Endothelial cell (in vitro differentiated cells): ENCODE measurements at regions not wholly inside any gene's neighbourhood (a gene's known extent, or its start where the extent isn't known, plus 50 kb on each side); places are given as distances from the start of the nearest gene placed in this dataset.

ENCODE experiments used
- DNase-seq: peaks from one replicate; pipeline ENCODE4 v3.0.0; 2021; ENCODE audit warnings: low spot score
- H3K27ac Mint-ChIP-seq: one replicate; pipeline ENCODE4 v1.8.0; 2021; ENCODE audit warnings: mixed read lengths, inconsistent platforms; ENCODE audit not compliant: unreplicated experiment
- H3K27me3 Mint-ChIP-seq: one replicate; pipeline ENCODE4 v1.8.0; 2021; ENCODE audit warnings: mild to moderate bottlenecking, moderate library complexity, mixed read lengths, inconsistent platforms; ENCODE audit not compliant: unreplicated experiment
- H3K36me3 Mint-ChIP-seq: one replicate; pipeline ENCODE4 v1.8.0; 2021; ENCODE audit warnings: mild to moderate bottlenecking, low read depth, mixed read lengths, inconsistent platforms; ENCODE audit not compliant: unreplicated experiment
- H3K4me1 Mint-ChIP-seq: one replicate; pipeline ENCODE4 v1.8.0; 2021; ENCODE audit warnings: mild to moderate bottlenecking, mixed read lengths, inconsistent platforms; ENCODE audit not compliant: unreplicated experiment
- H3K4me3 Mint-ChIP-seq: one replicate; pipeline ENCODE4 v1.8.0; 2021; ENCODE audit warnings: mild to moderate bottlenecking, mixed read lengths, inconsistent platforms; ENCODE audit not compliant: unreplicated experiment
- H3K9me3 Mint-ChIP-seq: one replicate; pipeline ENCODE4 v1.8.0; 2021; ENCODE audit warnings: mixed read lengths, inconsistent platforms; ENCODE audit not compliant: unreplicated experiment
- TF ChIP-seq, protein P1 (sequence below): fragments of 200-600 bp; sonication (generic); IDR thresholded peaks from one replicate; pipeline ENCODE4 v1.5.0; 2021; ENCODE audit warnings: antibody characterized with exemption; ENCODE audit not compliant: unreplicated experiment

DNA sequence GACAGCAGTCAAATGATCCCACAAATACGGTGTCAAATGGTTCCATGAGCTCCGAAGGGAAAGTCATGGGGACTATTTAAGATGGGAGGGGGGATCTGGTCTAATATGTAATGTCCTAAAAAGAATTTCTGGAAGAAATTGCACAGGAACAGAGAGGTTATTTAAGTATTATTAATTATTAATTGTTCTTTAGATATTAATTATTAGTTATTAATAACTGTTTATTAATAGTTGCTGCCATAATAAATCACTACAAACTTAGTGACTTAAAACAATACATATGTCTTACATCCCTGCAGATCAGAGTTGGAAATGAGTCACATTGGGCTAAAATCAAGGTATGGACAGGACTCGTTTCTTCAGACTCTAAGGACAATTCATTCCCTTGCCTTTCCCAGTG lies 588.2 kb upstream of the NR2F2 start:
- Mint-ChIP-seq H3K36me3 (no peaks in the 10 kb centered on the region), H3K4me1 (no peaks in the 10 kb centered on the region), H3K9me3 (no peaks in the 10 kb centered on the region), H3K4me3 (no peak overlapping the region), H3K27me3 (peaks cover 1% of the 10 kb centered on the region), H3K27ac (no peak overlapping the region)
- TF ChIP-seq, protein P1, sequence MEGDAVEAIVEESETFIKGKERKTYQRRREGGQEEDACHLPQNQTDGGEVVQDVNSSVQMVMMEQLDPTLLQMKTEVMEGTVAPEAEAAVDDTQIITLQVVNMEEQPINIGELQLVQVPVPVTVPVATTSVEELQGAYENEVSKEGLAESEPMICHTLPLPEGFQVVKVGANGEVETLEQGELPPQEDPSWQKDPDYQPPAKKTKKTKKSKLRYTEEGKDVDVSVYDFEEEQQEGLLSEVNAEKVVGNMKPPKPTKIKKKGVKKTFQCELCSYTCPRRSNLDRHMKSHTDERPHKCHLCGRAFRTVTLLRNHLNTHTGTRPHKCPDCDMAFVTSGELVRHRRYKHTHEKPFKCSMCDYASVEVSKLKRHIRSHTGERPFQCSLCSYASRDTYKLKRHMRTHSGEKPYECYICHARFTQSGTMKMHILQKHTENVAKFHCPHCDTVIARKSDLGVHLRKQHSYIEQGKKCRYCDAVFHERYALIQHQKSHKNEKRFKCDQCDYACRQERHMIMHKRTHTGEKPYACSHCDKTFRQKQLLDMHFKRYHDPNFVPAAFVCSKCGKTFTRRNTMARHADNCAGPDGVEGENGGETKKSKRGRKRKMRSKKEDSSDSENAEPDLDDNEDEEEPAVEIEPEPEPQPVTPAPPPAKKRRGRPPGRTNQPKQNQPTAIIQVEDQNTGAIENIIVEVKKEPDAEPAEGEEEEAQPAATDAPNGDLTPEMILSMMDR: no peak
- DNase-seq: no peak

DNA sequence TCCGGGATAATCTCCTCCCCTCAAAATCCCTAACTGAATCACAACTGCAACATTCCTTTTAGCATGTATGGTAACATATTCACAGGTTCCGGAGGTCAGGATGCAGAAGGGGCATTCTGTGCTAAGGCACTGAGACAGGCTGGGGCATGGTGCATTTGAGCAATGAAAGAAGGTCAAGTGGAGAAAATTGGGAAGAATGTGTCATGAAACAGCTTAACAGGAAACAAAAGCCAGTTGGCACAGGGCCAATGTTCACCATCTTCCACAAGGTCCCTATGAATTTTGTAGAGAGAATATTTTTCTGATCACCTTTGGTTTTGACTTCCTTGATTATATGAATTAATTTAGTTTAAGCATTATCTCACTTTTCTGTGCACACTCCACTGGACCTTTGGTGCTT lies 587.7 kb upstream of the NR2F2 start:
- DNase-seq: no peak
- no peaks in the 10 kb centered on the region for H3K36me3 Mint-ChIP-seq
- no peaks in the 10 kb centered on the region for H3K4me1 Mint-ChIP-seq
- no peak overlapping the region for H3K4me3 Mint-ChIP-seq
- no peak overlapping the region for H3K27ac Mint-ChIP-seq
- H3K9me3 Mint-ChIP-seq: no peaks in the 10 kb centered on the region
- peaks cover 1% of the 10 kb centered on the region for H3K27me3 Mint-ChIP-seq
- TF ChIP-seq, protein P1: no peak

DNA sequence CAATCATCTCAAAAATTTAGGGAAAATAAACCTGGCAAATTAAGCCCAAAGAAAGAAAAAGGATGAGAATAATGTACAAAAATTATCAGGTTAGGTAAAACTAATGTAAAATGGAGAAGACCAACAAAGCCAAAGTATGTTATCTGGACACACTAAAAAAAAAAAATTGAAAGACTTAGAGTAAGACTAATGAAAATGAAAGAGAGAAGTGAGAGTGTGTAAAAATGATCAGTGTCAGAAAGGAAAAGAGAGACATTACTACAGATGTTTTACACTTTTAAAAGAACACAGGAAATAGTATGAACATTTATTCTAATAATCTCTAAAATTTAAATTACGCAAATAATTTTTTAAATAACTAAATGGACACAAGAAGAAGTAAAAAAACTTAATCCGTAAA lies 573.3 kb upstream of the NR2F2 start:
- TF ChIP-seq, protein P1: no peak
- H3K27ac Mint-ChIP-seq: no peak overlapping the region
- H3K9me3 Mint-ChIP-seq: no peaks in the 10 kb centered on the region
- no peaks in the 10 kb centered on the region for H3K4me1 Mint-ChIP-seq
- no peak for DNase-seq
- H3K4me3 Mint-ChIP-seq: no peak overlapping the region
- peaks cover 2% of the 10 kb centered on the region for H3K27me3 Mint-ChIP-seq
- no peaks in the 10 kb centered on the region for H3K36me3 Mint-ChIP-seq

DNA sequence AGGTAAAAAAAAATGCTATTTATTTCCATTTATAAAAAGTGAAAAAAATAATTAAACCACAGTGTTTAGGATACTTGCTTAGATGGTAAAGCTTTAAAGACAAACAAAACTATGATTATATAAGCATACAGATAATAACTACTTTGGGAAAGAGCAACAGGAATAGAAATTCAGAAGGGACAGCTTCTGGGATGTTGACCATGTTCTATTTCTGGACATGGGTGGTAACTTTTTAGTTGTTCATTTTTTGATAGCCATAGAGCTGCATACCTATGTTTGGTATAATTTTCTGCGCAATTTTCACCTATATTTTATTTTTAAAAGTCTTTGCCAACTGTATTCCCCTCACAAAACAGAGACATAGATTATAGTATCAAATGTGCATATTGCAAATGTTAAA lies 572.0 kb upstream of the NR2F2 start:
- DNase-seq: no peak
- H3K27me3 Mint-ChIP-seq: peaks cover 2% of the 10 kb centered on the region
- H3K4me3 Mint-ChIP-seq: no peak overlapping the region
- no peaks in the 10 kb centered on the region for H3K36me3 Mint-ChIP-seq
- no peaks in the 10 kb centered on the region for H3K9me3 Mint-ChIP-seq
- no peaks in the 10 kb centered on the region for H3K4me1 Mint-ChIP-seq
- no peak overlapping the region for H3K27ac Mint-ChIP-seq
- TF ChIP-seq, protein P1: no peak

DNA sequence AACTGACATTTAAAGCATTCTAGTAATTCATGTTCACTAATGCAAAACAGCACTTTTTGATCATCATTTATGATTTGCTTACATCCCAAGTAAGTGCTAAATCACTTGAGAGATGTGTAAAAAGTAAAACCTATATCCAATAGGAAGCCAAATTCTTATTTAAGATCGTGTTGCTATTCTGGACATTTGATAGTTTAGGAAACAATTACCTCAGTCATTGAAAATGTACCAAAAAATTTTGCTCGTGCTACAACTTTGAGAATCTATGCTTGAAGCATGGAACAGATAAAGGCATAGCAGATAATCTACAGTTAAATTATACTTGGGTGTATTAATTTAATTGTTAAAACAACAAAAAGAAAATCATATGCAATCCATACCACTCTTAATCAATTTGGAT lies 571.6 kb upstream of the NR2F2 start:
- no peak for DNase-seq
- peaks cover 2% of the 10 kb centered on the region for H3K27me3 Mint-ChIP-seq
- H3K27ac Mint-ChIP-seq: no peak overlapping the region
- TF ChIP-seq, protein P1: no peak
- H3K4me3 Mint-ChIP-seq: no peak overlapping the region
- H3K36me3 Mint-ChIP-seq: no peaks in the 10 kb centered on the region
- no peaks in the 10 kb centered on the region for H3K4me1 Mint-ChIP-seq
- no peaks in the 10 kb centered on the region for H3K9me3 Mint-ChIP-seq
